Trophoblast cell (in vitro differentiated cells and primary cell): ENCODE measurements at regions not wholly inside any gene's neighbourhood (a gene's known extent, or its start where the extent isn't known, plus 50 kb on each side); places are given as distances from the start of the nearest gene placed in this dataset.

Source experiments
- DNase-seq, 2 donors: peaks; one replicate each; pipeline ENCODE4 v3.0.0-alpha.2; 2016
- H2AFZ ChIP-seq: 2 replicates; pipeline ENCODE4 v1.6.1; 2013; ENCODE audit warnings: low read length, moderate library complexity, mild to moderate bottlenecking; ENCODE audit not compliant: insufficient read depth, poor library complexity
- H2AK5ac ChIP-seq: 2 replicates; pipeline ENCODE4 v1.6.1; 2013; ENCODE audit warnings: mild to moderate bottlenecking, low read length
- H2BK120ac ChIP-seq: 2 replicates; pipeline ENCODE4 v1.6.1; 2013; ENCODE audit warnings: low read length, mild to moderate bottlenecking, moderate library complexity; ENCODE audit not compliant: insufficient read depth, poor library complexity
- H2BK12ac ChIP-seq: 2 replicates; pipeline ENCODE4 v1.6.1; 2013; ENCODE audit warnings: mild to moderate bottlenecking, low read length, moderate library complexity
- H2BK5ac ChIP-seq: 2 replicates; pipeline ENCODE4 v1.6.1; 2013; ENCODE audit warnings: low read length, low read depth, moderate library complexity, mild to moderate bottlenecking; ENCODE audit not compliant: poor library complexity
- H3K14ac ChIP-seq: 2 replicates; pipeline ENCODE4 v1.6.1; 2013; ENCODE audit warnings: mild to moderate bottlenecking, low read length
- H3K18ac ChIP-seq: 2 replicates; pipeline ENCODE4 v1.6.1; 2013; ENCODE audit warnings: mild to moderate bottlenecking, low read length
- H3K23ac ChIP-seq: 2 replicates; pipeline ENCODE4 v1.6.1; 2013; ENCODE audit warnings: low read length
- H3K27ac ChIP-seq: 2 replicates; pipeline ENCODE4 v1.5.1; 2013; ENCODE audit warnings: low read depth, mild to moderate bottlenecking, inconsistent platforms, low read length, moderate library complexity
- H3K27me3 ChIP-seq: 2 replicates; pipeline ENCODE4 v1.6.1; 2013; ENCODE audit warnings: inconsistent platforms, mild to moderate bottlenecking, low read length, moderate library complexity; ENCODE audit not compliant: insufficient read depth
- H3K36me3 ChIP-seq, 2 experiments: 1 replicate in 1 of 2; 2 replicates in 1 of 2; pipeline ENCODE4 v1.6.1; 2013; ENCODE audit warnings: low read length in 2 of 2, mild to moderate bottlenecking in 2 of 2, moderate library complexity in 1 of 2; ENCODE audit not compliant: insufficient read depth in 2 of 2, control insufficient read depth in 1 of 2
- H3K4ac ChIP-seq: 2 replicates; pipeline ENCODE4 v1.6.1; 2013; ENCODE audit warnings: low read depth, mild to moderate bottlenecking, low read length, moderate library complexity
- H3K4me1 ChIP-seq, 2 experiments: 1 replicate in 1 of 2; 2 replicates in 1 of 2; pipeline ENCODE4 v1.6.1; 2013; ENCODE audit warnings: low read length in 2 of 2, mild to moderate bottlenecking in 2 of 2, moderate library complexity in 1 of 2; ENCODE audit not compliant: insufficient read depth in 2 of 2, control insufficient read depth in 1 of 2
- H3K4me2 ChIP-seq: 2 replicates; pipeline ENCODE4 v1.6.1; 2013; ENCODE audit warnings: inconsistent platforms, mild to moderate bottlenecking, low read length, moderate library complexity
- H3K4me3 ChIP-seq: 2 replicates; pipeline ENCODE4 v1.5.1; 2013; ENCODE audit warnings: mild to moderate bottlenecking, low read depth, low read length, inconsistent platforms
- H3K79me1 ChIP-seq: one replicate; pipeline ENCODE4 v1.6.1; 2013; ENCODE audit warnings: low read length
- H3K79me2 ChIP-seq: 2 replicates; pipeline ENCODE4 v1.6.1; 2013; ENCODE audit warnings: low read length, mild to moderate bottlenecking; ENCODE audit not compliant: control insufficient read depth, insufficient read depth, poor library complexity
- H3K9ac ChIP-seq: 2 replicates; pipeline ENCODE4 v1.6.1; 2013; ENCODE audit warnings: mild to moderate bottlenecking, low read length
- H3K9me3 ChIP-seq: 2 replicates; pipeline ENCODE4 v1.6.1; 2013; ENCODE audit warnings: low read depth, mild to moderate bottlenecking, control low read depth, inconsistent platforms, low read length; ENCODE audit not compliant: insufficient read depth
- H4K12ac ChIP-seq: 2 replicates; pipeline ENCODE4 v1.6.1; 2013; ENCODE audit warnings: low read depth, mild to moderate bottlenecking, low read length, moderate library complexity
- H4K8ac ChIP-seq: 2 replicates; pipeline ENCODE4 v1.6.1; 2013; ENCODE audit warnings: low read depth, mild to moderate bottlenecking, low read length, moderate library complexity
- H4K91ac ChIP-seq: one replicate; pipeline ENCODE4 v1.6.1; 2013; ENCODE audit warnings: low read depth, mild to moderate bottlenecking, low read length, moderate library complexity
- WGBS: extraction: QIAGEN DNeasy Blood & Tissue Kit; methylation state at CpG from one replicate; pipeline ENCODE4 v1.1.7; 2013; ENCODE audit warnings: missing lambda C conversion rate; ENCODE audit not compliant: insufficient read length, insufficient coverage; ENCODE audit errors: extremely low coverage; 5-methylcytosine and 5-hydroxymethylcytosine counted together

DNA sequence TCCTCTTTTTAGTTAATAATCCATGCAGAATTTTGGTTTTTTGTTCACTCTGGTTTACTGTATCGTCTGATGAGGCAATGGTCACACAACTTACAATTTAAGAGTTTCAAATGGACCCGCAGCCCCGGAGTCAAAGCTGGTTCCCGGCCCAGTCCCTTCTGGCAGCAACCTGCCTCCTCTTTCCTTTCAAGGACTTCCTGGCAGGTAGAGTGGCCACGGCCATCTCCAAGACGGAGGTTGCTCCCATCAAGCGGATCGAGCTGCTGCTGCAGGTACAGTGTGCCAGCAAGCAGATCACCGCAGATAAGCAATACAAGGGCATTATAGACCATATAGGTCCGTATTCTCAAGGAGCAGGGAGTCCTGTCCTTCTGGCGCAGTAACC, 218.2 kb downstream of the GJA1 start:
- Histone ChIP-seq H2BK120ac (no peak overlapping the region), H4K91ac (no peak overlapping the region), H2AFZ (no peak overlapping the region), H3K27me3 (no peaks in the 10 kb centered on the region), H4K8ac (no peak overlapping the region), H3K4ac (no peak overlapping the region), H3K14ac (no peak overlapping the region), H3K9ac (no peak overlapping the region), H3K79me2 (no peaks in the 10 kb centered on the region), H2BK12ac (no peak overlapping the region), H3K4me3 (no peak overlapping the region), H3K36me3 (no peaks in the 10 kb centered on the region), H3K23ac (no peak overlapping the region), H3K18ac (no peak overlapping the region), H3K4me1 (no peaks in the 10 kb centered on the region), H2BK5ac (no peak overlapping the region), H3K4me2 (no peak overlapping the region), H4K12ac (no peak overlapping the region), H3K79me1 (no peaks in the 10 kb centered on the region), H2AK5ac (no peak overlapping the region), H3K9me3 (no peaks in the 10 kb centered on the region), H3K27ac (no peak overlapping the region)
- no CpG with 5 or more reads among the region's 11 CpGs for WGBS
- DNase-seq: no peak

DNA sequence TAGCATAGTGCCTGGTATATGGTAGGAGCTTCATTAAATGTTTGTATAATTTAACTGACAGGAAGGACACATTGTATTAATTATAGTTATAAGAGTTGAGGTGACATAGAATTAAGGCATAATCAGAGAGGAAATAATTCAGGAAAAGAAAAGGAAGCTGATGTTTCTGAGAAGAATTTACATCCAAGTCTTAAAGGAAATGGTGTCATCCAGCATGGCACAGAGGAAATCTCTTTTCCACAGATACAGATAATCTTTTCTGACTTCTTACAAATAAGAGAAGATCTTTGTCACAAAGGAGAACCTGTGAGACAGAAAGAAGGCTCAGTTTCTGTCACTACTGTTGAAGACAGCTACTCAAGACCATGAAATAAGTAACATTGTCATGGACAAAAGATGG, 222.5 kb downstream of the GJA1 start:
- Histone ChIP-seq H3K4me3 (no peak overlapping the region), H3K27ac (no peak overlapping the region), H3K79me1 (no peaks in the 10 kb centered on the region), H2AK5ac (no peak overlapping the region), H2BK120ac (no peak overlapping the region), H3K36me3 (no peaks in the 10 kb centered on the region), H4K8ac (no peak overlapping the region), H3K4me2 (no peak overlapping the region), H3K9ac (no peak overlapping the region), H3K9me3 (no peaks in the 10 kb centered on the region), H2BK5ac (no peak overlapping the region), H3K27me3 (no peaks in the 10 kb centered on the region), H3K14ac (no peak overlapping the region), H3K79me2 (no peaks in the 10 kb centered on the region), H3K4me1 (no peaks in the 10 kb centered on the region), H3K4ac (no peak overlapping the region), H4K12ac (no peak overlapping the region), H2AFZ (no peak overlapping the region), H2BK12ac (no peak overlapping the region), H3K23ac (no peak overlapping the region), H4K91ac (no peak overlapping the region), H3K18ac (no peak overlapping the region)
- DNase-seq: no peak

DNA sequence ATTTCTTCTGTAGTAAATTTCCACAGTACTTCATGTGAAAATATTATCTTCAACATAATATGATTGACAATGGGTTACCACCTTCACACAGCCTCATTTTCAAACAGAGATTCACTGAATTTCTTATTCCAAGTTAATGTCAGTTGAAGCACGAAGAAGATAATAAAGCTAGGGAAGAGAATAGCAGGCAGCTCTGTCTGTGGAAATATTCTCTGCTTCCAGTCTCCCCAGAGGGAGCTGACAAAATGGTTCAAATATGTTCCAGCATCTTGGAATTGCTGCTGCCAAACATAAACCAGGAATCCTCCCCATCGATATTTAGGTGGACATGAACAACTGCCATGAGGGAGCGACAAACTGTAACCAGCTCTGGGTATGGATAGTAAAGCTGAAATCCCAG, 224.8 kb downstream of the GJA1 start:
- Histone ChIP-seq H3K9ac (no peak overlapping the region), H3K36me3 (no peaks in the 10 kb centered on the region), H2AK5ac (no peak overlapping the region), H2AFZ (no peak overlapping the region), H3K79me2 (no peaks in the 10 kb centered on the region), H3K18ac (no peak overlapping the region), H3K9me3 (no peaks in the 10 kb centered on the region), H3K27me3 (no peaks in the 10 kb centered on the region), H4K12ac (no peak overlapping the region), H3K4ac (no peak overlapping the region), H2BK120ac (no peak overlapping the region), H3K4me2 (no peak overlapping the region), H3K27ac (no peak overlapping the region), H4K8ac (no peak overlapping the region), H3K23ac (no peak overlapping the region), H3K79me1 (no peaks in the 10 kb centered on the region), H4K91ac (no peak overlapping the region), H2BK12ac (no peak overlapping the region), H3K4me1 (no peaks in the 10 kb centered on the region), H3K4me3 (no peak overlapping the region), H3K14ac (no peak overlapping the region), H2BK5ac (no peak overlapping the region)
- WGBS: no CpG with 5 or more reads among the region's 3 CpGs
- DNase-seq: no peak

DNA sequence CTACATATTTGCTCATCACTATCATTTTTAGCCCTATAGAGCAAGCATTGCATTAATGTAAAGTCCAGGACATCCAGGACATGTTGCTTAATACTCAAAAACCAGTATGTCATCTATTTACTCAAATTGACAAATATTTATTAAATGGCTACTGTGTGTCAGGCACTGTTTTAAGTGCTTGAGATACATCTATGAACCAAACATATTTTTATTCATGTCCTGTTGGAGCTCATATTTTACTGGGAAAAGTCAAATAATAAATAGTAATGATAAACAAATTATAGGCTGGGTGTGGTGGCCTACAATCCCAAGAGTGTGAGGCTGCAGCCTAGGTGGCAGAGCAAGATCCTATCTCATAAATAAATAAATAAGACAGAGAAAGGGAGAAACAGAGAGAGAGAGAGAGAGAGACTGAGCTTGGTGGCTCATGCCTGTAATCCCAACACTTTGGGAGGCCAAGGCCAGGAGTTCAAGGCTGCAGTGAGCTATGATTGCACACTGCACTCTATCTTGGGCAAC, 227.9 kb downstream of the GJA1 start:
- Histone ChIP-seq H3K4ac (no peak overlapping the region), H2AFZ (no peak overlapping the region), H2AK5ac (no peak overlapping the region), H2BK120ac (no peak overlapping the region), H4K8ac (no peak overlapping the region), H3K4me3 (no peak overlapping the region), H4K12ac (no peak overlapping the region), H3K9me3 (no peaks in the 10 kb centered on the region), H3K14ac (no peak overlapping the region), H3K27ac (no peak overlapping the region), H3K23ac (no peak overlapping the region), H3K36me3 (no peaks in the 10 kb centered on the region), H2BK5ac (no peak overlapping the region), H3K27me3 (no peaks in the 10 kb centered on the region), H3K79me2 (no peaks in the 10 kb centered on the region), H3K18ac (no peak overlapping the region), H3K4me2 (no peak overlapping the region), H4K91ac (no peak overlapping the region), H2BK12ac (no peak overlapping the region), H3K79me1 (no peaks in the 10 kb centered on the region), H3K9ac (no peak overlapping the region), H3K4me1 (no peaks in the 10 kb centered on the region)
- no peak for DNase-seq

- Histone ChIP-seq H3K4me2 (no peak overlapping the region), H4K8ac (no peak overlapping the region), H3K9me3 (no peaks in the 10 kb centered on the region), H3K4ac (no peak overlapping the region), H3K27me3 (no peaks in the 10 kb centered on the region), H3K79me1 (no peaks in the 10 kb centered on the region), H3K23ac (no peak overlapping the region), H3K14ac (no peak overlapping the region), H3K36me3 (no peaks in the 10 kb centered on the region), H2AK5ac (no peak overlapping the region), H2BK5ac (no peak overlapping the region), H4K12ac (no peak overlapping the region), H3K79me2 (no peaks in the 10 kb centered on the region), H2AFZ (no peak overlapping the region), H3K18ac (no peak overlapping the region), H2BK12ac (no peak overlapping the region), H3K4me3 (no peak overlapping the region), H3K27ac (no peak overlapping the region), H3K4me1 (no peaks in the 10 kb centered on the region), H3K9ac (no peak overlapping the region), H2BK120ac (no peak overlapping the region), H4K91ac (no peak overlapping the region)
- peak in 1 of 2 donors; percentile 15 for DNase-seq
- WGBS: no CpG with 5 or more reads among the region's 1 CpG
Observed at GRCh38 chr6:121664158-121664557, 228.7 kb downstream of the GJA1 start.
